HG03378 (cell line): ENCODE measurements at regions not wholly inside any gene's neighbourhood (a gene's known extent, or its start where the extent isn't known, plus 50 kb on each side); places are given as distances from the start of the nearest gene placed in this dataset.

Experiments
- ATAC-seq: cut with Tn5 transposase; IDR thresholded peaks from one replicate; pipeline ENCODE4 v1.9.1; 2021; ENCODE audit warnings: mild to moderate bottlenecking, moderate library complexity; ENCODE audit not compliant: unreplicated experiment

DNA sequence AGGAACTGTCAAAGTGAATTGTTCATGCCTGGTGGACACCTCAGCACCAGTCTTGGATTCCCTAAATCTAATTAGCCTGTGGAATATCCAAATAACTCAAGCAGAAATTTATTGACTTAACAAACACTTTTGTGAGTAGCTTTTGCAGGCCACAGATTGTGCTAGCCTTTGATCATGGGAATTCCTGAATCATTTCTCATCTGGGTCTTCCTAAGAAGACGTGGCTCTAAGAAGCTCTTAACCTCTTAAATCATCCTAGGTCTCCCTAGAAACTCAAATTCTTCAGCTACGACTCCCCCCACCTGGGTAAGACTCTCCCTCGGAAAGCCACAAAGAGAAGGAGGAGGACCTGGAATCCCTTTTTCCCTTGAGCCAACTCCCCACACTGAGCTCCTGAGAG is 53.8 kb upstream of the PSEN2 start:
- ATAC-seq: no peak

DNA sequence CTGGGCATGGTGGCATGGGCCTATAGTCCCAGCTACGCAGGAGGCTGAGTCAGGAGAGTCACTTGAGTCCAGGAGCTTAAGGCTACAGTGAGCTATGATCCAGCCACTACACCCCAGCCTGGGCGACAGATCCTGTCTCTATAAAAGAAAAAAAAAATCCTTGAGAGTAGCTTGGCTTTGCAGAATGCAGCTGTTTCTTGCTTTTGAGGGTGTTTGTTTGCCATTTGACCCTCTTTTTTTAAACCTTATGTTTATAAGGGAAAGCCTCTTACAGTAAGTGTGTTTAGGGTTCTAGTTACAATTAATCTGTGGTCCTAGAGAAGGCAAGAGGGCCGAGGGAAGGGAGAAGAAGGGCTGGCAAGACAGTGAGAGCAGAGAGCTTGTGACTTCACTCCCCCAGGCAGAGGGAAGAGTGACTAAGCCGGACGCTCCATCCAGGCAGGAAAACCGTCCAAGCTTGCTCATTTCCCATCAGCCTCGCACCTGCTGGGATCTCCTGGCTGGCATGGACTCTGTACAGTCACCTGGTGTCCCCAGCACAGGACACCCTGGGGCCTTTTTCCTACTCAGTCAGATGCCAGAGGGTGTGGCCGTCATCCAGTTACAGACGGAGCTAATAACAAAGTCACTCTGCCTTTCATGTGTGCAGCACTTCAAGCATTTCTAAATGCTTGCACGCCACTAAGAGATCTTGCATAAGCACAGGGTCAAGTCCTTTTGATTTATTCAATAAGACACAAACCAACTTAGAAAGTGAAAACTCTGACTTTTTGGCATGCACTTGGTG is 55.5 kb upstream of the PSEN2 start:
- no peak for ATAC-seq

DNA sequence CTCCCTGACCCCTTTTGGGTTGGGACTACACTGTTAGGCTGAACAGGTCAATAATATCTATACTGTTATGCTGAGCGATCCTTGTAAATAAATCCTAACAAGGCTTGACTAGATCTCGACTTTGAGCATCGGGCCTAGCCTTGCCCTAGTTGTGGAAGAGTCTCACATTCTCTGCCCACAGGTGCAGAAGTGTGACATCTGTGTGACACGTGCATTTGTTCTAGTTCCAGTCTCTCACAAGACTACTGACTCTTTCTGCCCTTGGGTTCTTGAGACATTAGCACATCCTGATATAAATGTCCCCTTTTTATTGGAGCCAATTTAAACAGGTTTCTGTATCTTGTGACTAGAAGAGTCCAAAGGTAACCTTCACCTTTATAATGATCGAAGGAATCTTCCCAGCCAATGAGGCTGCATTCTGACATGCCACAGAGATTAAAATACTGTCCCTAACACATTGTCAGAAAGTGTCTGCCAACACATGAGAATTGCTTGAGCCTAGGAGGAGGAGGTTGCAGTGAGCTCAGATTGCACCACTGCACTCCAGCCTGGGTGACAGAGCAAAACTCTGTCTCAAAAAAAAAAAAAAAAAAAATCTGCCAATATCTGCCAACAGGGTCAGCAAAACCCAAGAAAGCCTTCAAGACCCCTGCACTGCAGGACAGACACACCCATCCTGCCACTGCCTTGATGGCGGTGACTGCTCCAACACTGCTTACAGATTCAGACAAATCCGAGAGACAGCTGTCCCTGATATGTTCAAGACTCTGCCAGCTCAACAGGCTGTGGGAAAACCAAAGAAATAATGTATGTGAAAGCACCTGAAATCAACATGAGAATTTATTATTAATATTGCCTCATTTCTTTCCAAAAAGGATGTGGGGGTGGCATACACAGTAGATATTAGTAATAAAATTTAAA is 56.5 kb upstream of the PSEN2 start:
- no peak for ATAC-seq

DNA sequence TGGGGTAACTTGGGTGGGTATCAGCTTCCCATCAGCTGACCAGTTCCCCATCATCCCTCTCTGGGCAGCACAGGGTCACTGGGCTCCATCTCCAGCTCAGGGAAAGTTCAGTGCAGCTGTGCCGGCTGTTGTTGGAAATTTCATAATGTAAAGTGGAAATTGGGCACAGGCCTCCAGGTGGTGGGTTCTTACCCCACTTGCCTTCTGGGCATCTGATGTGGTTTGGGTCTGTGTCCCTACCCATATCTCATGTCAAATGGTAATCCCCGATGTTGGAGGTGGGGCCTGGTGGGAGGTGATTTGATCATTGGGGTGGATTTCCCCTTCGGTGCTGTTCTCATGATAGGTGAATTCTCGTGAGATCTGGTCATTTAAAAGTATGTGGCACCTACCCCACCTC is 59.7 kb upstream of the PSEN2 start:
- ATAC-seq: no peak

DNA sequence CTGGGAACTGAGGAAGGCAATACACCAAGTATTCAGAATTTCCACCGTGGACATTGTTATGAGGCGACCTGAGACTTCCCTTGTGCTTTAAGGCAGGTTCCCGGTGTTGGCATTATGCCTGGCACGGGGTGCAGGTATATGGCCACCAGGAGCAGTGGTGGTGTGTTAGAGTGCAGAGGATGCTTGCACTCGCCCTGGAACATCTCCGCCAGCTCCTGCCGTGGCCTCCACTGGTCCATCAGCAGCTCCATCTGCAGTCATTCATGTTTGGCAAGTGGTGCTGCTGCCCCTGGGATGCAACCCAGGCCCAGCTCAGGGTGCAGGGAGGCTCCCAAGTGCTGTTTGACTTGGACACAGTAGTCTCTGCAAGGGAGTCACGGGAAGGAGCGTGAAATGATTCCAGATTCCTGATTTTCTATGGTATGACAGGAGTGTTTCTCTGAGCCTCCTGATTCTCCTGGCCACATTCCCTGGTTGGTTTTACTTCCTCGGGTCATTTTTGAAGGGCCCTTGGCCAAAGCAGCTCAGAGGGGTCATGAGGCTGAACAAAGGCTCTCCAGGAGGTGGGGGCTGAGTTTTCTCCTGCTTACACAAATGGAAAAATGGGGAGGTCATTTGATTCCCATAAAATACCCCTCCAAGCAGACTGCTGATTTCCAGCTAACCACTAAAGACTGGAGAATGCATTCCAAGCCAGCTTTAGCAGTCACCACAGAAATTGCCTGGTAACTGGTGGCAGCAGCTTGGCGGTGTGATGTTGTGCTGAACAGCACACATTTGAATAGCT is 60.4 kb upstream of the PSEN2 start:
- ATAC-seq: no peak

DNA sequence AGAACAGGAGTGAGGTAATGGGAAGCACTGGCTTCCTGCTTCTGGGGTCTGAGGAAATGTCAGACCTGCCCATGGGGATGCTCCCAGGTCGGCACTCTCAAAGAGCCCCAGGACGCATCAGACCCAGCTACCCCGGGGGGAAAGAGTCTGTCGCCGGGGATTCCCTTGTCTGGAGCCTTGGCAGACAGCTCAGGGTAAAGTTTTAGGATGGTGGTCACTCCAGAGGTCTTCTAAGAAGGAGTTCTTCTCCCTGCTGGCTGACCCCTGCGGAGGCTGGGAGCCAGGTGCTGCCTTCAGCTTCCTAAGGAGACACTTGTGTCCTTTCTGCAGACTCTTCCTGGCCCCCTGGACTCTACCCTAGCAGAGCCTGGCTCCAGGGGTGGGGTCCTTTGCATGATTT is 61.9 kb upstream of the PSEN2 start:
- ATAC-seq: no peak

DNA sequence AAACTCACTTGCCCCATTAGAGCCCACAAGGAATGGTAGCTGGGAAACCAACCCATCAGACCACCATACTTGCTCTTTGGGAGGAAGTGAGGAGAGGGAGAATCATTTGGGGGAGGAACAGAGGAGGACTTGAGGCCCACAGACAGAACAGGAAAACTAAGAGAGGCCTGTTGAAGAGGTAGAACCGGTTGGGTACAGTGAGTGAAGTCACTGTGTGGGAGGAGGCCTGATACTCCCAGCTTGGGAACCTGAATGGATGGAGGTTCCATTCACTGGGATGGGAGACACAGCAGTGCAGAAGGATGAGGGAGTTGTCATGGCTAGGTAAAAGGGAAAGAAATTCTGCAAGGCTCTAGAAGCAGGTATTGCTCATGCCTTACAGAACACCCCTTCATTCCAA is 63.4 kb upstream of the PSEN2 start:
- no peak for ATAC-seq

DNA sequence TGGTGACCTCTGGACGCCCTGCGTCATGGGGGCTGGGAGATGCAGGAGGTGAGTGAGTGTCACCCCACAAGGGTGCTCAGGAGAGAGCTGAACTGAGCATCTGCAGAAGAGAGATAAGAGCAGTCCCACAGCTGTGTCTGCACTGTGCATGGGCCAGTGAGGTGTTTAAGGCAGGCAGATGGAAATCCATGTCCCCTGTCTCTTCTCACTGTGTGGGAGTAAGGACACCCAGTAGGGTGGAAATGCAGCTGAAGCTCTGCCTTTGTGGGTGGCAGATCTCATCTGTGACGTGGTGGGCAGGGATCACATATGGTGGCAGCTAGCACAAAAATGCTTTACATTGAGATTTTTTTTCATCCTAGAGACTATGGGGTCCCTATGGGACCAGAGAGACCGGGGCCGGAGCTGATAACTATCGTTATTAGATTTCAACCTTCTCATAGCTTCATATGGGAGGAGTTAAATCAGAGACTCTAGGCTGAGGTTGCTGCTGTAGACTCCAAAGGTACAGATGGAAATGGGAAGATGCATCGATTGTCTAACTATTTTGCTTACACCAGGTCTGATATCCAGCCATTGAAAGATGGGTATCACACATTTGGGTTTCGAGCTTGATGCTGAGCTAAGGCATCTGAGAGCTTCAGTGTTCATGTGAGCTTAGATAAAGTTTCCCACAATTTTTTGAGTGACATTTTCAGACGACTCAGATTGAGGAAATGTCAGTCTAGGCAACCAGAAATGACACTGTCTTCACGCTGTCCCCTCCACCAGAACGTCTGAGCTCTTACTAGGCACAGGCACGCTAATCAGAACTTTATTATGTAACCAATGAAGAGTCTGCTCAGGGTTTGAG is 65.3 kb upstream of the PSEN2 start:
- no peak for ATAC-seq

DNA sequence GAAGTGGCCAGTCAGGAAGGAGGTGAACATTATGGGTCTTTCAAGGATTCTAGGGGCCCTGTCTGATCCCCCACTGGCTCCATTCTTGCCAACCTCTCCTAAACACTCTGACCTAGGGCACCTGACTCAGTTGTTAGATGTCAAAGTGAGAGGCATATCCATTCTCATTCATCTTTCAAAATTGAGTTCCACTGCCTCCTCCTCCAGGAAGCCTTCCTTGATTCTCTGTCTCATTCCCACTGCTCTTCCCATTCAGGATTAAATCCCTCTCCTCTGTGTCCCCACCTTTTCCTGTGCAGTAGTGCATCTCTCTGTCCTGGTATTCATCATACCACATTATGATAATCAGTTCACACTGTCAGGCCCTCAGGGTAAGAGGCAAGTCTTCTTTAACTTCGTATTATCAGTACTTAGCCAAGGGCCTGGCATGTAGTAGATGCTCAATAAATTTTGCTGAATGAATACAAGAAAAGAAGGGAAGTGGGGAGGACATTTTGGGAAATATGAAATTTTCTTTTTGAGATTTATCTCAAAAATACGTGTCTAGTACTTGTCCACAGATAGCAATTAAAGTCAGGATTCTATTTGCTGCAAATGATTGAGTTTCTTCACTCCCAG is 61.8 kb upstream of the ITPKB start:
- ATAC-seq: no peak

DNA sequence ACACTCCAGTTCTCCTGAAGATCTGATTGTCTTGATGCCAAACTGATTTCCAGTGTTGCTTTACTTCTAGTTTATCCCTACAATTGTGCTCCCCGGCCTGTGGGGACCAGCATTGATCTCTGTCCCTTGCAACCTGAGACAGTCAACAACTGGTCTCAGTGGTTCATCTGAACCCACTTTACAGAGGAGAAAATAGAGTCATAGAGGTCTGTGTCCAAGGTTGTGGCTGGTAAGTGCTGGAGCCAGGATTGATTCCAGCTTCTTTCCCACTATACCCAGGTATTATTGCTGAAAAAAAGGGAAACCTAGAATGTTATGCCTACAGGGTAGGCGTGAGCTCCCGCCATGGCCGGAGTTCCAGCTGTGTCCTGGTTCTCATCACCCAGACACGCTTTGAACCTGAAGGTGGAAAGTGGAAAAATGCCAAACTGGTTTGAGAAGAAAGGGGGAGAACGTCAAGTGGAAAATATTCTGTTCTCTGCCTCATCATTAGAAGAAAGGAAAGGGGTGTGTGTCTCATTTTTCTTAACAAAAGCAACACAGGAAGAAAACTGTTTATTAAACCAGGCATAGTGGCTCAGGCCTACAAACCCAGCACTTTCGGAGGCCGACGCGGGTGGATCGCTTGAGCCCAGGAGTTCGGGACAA is 60.7 kb upstream of the ITPKB start:
- no peak for ATAC-seq

DNA sequence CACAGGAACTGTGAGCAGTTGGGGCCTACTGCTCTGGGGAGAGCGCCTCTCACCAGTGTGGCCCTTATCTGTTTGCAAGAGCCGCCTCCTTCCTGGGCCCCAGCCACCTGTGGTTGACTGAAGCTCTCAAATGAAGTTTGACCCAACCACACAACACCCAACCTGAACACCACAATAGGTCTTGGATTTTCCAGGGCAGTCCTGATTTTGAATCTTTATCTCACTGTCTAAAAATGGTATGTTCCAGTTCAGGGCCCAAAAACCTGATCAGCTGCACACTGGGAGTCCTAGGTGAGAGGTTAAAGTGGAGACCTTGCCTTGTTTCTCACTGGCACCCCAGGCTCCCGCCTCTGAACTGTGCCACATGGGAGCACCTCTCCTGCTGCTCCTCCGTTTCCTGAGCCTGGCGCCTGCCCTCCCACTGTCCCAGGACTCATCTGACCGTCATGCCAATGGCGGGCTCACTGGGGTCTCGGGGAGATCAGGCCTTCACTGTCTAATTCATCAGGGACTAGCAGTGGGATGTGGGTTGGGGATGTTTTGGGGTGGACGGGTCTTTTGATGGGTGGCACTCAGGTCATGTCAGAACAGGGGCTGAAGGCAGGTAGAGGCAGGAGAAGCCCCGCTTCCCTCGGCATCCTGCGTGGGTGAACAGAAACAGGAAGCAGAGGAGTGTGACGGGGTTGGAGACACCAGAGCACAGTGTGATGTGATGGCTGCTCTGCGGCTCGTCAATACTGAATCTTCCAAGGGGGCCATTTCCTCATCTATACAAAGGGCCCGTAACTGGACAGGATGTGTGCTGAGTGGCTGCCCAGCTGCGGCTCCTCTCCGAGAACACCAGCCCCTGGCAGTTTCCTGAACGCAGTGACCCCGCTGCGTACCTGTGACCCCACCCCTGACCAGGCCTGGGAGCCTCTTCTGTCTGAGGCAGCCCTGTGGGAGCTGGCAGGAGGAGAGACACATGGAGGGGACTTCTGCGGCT is 59.6 kb upstream of the ITPKB start:
- ATAC-seq: peak; percentile 64

DNA sequence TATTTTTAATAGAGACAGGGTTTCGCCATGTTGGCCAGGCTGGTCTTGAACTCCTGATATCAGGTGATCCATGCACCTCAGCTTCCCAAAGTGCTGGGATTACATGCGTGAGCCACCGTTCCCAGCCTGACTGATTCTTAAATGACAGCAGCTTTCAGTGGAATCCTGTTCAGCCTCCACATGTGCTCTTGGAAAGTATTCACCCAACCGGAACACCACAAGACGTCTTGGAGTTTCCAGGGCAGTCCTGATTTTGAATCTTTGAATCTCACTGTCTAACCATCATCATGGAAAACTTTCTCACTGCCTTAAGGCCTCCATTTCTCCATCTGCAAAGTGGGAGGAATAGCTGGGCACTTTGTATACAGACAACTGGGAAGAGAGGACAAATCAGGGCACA is 58.1 kb upstream of the ITPKB start:
- no peak for ATAC-seq

DNA sequence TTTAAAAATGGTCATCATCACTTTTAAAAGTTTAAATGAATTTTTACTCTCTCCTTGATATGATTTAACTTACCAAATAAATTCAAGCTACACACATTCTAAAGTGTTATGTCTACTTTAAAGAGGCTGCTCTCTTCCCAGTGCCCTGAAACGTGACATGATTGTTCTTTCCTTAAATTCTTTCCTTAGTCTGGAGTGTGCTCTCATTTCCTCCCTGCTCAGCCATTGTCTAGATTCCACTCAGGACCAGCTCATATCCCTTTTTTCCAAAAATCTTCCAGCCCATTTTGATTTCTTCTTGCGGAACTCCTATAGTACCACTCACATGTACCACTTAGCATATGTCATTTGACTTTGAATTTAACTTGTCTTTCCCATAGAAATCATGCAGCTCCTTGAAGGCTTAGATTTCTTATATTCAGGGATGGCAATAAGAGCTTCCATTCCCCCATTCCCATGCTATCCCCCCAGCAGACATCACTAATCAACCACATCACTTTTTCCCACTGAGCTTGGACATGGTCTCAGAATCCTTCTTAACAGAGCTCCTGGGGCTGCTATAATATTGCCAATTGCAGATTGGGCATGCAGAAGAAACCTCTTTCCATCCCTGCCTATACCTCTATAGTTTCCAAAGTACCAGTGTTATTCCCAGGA is 54.7 kb upstream of the ITPKB start:
- no peak for ATAC-seq

DNA sequence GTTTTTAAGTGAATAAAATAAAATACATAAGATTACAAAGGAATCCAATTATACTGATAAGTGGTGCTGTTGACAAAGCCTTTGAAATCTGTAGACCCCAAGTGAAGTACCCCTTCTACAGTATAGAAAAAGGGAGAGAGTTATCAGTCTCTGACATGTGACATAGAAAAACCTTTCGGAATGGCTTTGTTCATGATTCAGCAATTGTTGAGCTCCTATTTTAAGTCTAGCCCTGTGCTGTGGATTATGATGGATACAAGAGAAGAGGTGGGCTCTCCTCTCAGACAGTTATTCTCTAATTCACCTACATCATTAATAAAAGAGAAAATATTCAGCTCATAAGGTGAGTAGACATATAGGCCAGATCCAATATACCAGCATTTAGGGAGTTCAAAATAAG is 53.3 kb upstream of the ITPKB start:
- no peak for ATAC-seq

DNA sequence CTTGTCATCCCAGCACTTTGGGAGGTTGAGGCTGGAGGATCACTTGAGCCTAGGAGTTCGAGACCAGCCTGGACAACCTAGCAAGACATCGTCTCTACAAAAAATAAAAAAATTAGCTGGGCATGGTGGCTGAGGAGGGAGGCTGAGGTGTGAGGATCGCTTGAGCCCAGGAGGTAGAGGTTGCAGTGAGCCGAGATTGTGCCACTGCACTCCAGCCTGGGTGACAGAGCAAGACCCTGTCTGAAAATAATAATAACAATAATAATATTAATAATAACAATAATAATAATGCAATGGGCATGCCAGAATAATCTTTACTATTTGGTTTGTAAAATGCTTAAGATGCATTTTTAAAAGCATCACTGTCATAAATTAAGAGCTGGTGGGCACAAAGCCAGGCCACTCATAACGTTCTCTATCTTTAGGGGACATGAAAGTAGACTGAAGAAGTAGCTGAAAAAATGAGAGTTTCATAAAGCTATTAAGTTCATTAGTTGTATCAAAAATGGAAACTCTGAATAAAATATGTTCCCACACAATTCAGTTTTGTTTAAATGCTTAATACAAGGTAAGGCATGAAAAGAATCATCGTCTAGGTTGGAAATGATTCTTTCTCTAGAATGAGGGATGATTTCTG is 51.6 kb upstream of the ITPKB start:
- ATAC-seq: no peak

DNA sequence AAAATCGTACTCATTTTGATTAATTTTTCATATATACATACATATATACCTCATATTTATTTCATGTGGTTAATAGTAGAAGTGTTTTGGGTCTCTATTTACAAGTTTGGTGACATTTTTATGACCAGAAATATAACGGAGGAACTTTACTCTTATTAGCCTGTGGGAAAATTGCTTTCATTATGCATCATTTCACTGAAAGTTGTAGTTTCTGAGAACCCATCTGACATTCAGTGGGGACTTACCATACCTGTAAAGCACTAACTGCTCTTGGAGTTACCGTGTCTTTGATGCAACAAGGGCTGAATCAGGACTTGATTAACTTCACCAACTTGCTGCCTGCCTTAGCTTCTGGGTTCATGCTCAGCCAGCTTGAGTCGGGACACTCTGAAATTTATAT is 49.9 kb upstream of the ITPKB start:
- no peak for ATAC-seq
